ENCODE measurements at regions not wholly inside any gene's neighbourhood (a gene's known extent, or its start where the extent isn't known, plus 50 kb on each side); places are given as distances from the start of the nearest gene placed in this dataset.

- no peaks in the 10 kb centered on the region for H3K9me1 ChIP-seq (ENCODE audit: insufficient read depth, low read length)
- no peak overlapping the region for H3K9ac ChIP-seq (ENCODE audit: low read depth, low read length)
- no peak overlapping the region; the same call in 1 of the 2 replicates for H4K91ac ChIP-seq (ENCODE audit: insufficient read depth, low read depth, low read length)
- H4K8ac ChIP-seq (ENCODE audit: low read depth in 2 of 2, low read length in 2 of 2) = no peak overlapping the region
- WGBS, 2 experiments (ENCODE audit: extremely low coverage in 2 of 2, insufficient read length in 1 of 2) = 75% methylated on average over 2 of the region's 7 CpGs; no CpG with 5 or more reads in 1 of the 2 experiments
- intact Hi-C loops (cut with micrococcal nuclease) = no loop called here
- no peak for TF ChIP-seq FOS (IDR thresholded peaks at IDR 0.05; ENCODE audit: low read depth, low read length)
- no peak for TF ChIP-seq ELK1 (IDR thresholded peaks at IDR 0.05; ENCODE audit: borderline replicate concordance, low read depth, low read length)
- no peak overlapping the region for H2BK120ac ChIP-seq (ENCODE audit: low read depth, low read length)
- H2BK20ac ChIP-seq (ENCODE audit: low read depth, low read length) = no peak overlapping the region
- no peak overlapping the region for H3K27ac ChIP-seq (ENCODE audit: insufficient read depth, low read length)
- no peak overlapping the region for H3K14ac ChIP-seq (replicated peaks; ENCODE audit: low read depth, low read length)
- BruUV-seq (replicated peaks) = no TSS peak
- H4K20me1 ChIP-seq (ENCODE audit: insufficient read depth, low read length) = no peaks in the 10 kb centered on the region
- no peak overlapping the region for H2BK15ac ChIP-seq (ENCODE audit: low read depth, low read length)
- no peak overlapping the region for H4K5ac ChIP-seq (ENCODE audit: low read depth, low read length)
- no peak overlapping the region for H3K18ac ChIP-seq (ENCODE audit: low read depth, low read length)
- CTCF ChIA-PET = no interaction called here
- H3K23ac ChIP-seq (ENCODE audit: low read depth, low read length) = no peak overlapping the region
- peaks cover 4% of the 10 kb centered on the region; the same call in 1 of the 2 replicates for H3K9me3 ChIP-seq (ENCODE audit: control insufficient read depth, insufficient read depth, low read length)
- H3K4me2 ChIP-seq (ENCODE audit: low read depth, low read length) = no peak overlapping the region
- no peak overlapping the region for H2BK5ac ChIP-seq (ENCODE audit: low read depth, low read length, poor library complexity, severe bottlenecking)
- no peaks in the 10 kb centered on the region for H3K79me1 ChIP-seq (ENCODE audit: low read depth in 1 of 2, low read length in 2 of 2)
- H3K4me1 ChIP-seq (ENCODE audit: control insufficient read depth, insufficient read depth, low read length) = peaks cover 3% of the 10 kb centered on the region; the same call in 1 of the 2 replicates
- H2AK9ac ChIP-seq (replicated peaks; ENCODE audit: low read depth, low read length, poor library complexity) = no peak overlapping the region
- in situ Hi-C loops (cut with MboI; ENCODE audit: low sequenced_read_pairs) = no loop called here
- H3K4me3 ChIP-seq (ENCODE audit: insufficient read depth, low read depth, low read length) = no peak overlapping the region
- H3K27me3 ChIP-seq (ENCODE audit: control insufficient read depth, insufficient read depth, low read length) = peaks cover 68% of the 10 kb centered on the region
- DNase-seq = peak; percentile 4
- no peaks in the 10 kb centered on the region for H3K36me3 ChIP-seq (ENCODE audit: control insufficient read depth, insufficient read depth, low read length)
- dilution Hi-C loops (cut with HindIII; ENCODE audit: low sequenced_read_pairs, unreplicated experiment) = no loop called here
- H3K4ac ChIP-seq (ENCODE audit: low read depth, low read length) = 0 out of 2 replicates have a peak overlapping the region, but pooled peaks have one; percentile 27
- H3K56ac ChIP-seq (ENCODE audit: extremely low read depth, insufficient read depth, low read length) = no peak overlapping the region
- POLR2A ChIA-PET (ENCODE audit: unreplicated experiment) = no interaction called here
- ATAC-seq (ENCODE audit: low read depth) = 0 out of 2 replicates have a peak, but pooled peaks have one; percentile 22
- H2AFZ ChIP-seq (replicated peaks; ENCODE audit: low read length, poor library complexity) = peak overlapping the region; percentile 5
- peak overlapping the region; percentile 13; the same call in 1 of the 2 replicates for H2AK5ac ChIP-seq (ENCODE audit: low read depth, low read length)
Measured at GRCh38 chr6:3568396-3569082, 111.7 kb upstream of the SLC22A23 start.
